ENCODE measurements at regions not wholly inside any gene's neighbourhood (a gene's known extent, or its start where the extent isn't known, plus 50 kb on each side); places are given as distances from the start of the nearest gene placed in this dataset.
A peak's percentile ranks its signal among the peaks of the same experiment; 100 is the strongest.

- FAIRE-seq (no peak), DNase-seq (ENCODE audit: low read depth) (no peak)
- no peaks in the 10 kb centered on the region for H3K36me3 ChIP-seq (ENCODE audit: control insufficient read depth, insufficient read depth, low read length)
- H3K27me3 ChIP-seq (ENCODE audit: control insufficient read depth, insufficient read depth, low read length), result no peaks in the 10 kb centered on the region
- no peak overlapping the region for H3K4me3 ChIP-seq (ENCODE audit: low read depth, low read length)
- no peak for TF ChIP-seq CTCF (IDR thresholded peaks at IDR 0.05; ENCODE audit: insufficient read depth, low read length, severe bottlenecking)
Observed at GRCh38 chr6:14038467-14039437, 78.8 kb upstream of the CD83 start.

- H3K27me3 ChIP-seq (ENCODE audit: control insufficient read depth, insufficient read depth, low read length), result no peaks in the 10 kb centered on the region
- no peak overlapping the region for H3K4me3 ChIP-seq (ENCODE audit: low read depth, low read length)
- no peaks in the 10 kb centered on the region for H3K36me3 ChIP-seq (ENCODE audit: control insufficient read depth, insufficient read depth, low read length)
- no peak for FAIRE-seq
- TF ChIP-seq CTCF (IDR thresholded peaks at IDR 0.05; ENCODE audit: insufficient read depth, low read length, severe bottlenecking), result no peak
- no peak for DNase-seq (ENCODE audit: low read depth)
Observed at GRCh38 chr6:14040042-14040441, 77.5 kb upstream of the CD83 start.

GRCh38 chr6:14046476-14047068 lies 71.0 kb upstream of the CD83 start:
- H3K4me3 ChIP-seq (ENCODE audit: low read depth, low read length), result no peak overlapping the region
- DNase-seq (ENCODE audit: low read depth), result peak; percentile 68

GRCh38 chr6:14047151-14047740 lies 70.3 kb upstream of the CD83 start:
- DNase-seq (ENCODE audit: low read depth) (no peak), FAIRE-seq (no peak)
- TF ChIP-seq CTCF (IDR thresholded peaks at IDR 0.05; ENCODE audit: insufficient read depth, low read length, severe bottlenecking), result no peak
- Histone ChIP-seq H3K27me3 (ENCODE audit: control insufficient read depth, insufficient read depth, low read length) (no peaks in the 10 kb centered on the region), H3K36me3 (ENCODE audit: control insufficient read depth, insufficient read depth, low read length) (no peaks in the 10 kb centered on the region), H3K4me3 (ENCODE audit: low read depth, low read length) (no peak overlapping the region)

More at GRCh38 chr6:14046476-14047068, 71.0 kb upstream of the CD83 start:
- Histone ChIP-seq H3K36me3 (ENCODE audit: control insufficient read depth, insufficient read depth, low read length) (no peaks in the 10 kb centered on the region), H3K27me3 (ENCODE audit: control insufficient read depth, insufficient read depth, low read length) (no peaks in the 10 kb centered on the region)
- TF ChIP-seq CTCF (IDR thresholded peaks at IDR 0.05; ENCODE audit: insufficient read depth, low read length, severe bottlenecking), result peak; percentile 77
- no peak for FAIRE-seq

GRCh38 chr6:14048837-14049236 lies 68.7 kb upstream of the CD83 start:
- DNase-seq (ENCODE audit: low read depth) (no peak), FAIRE-seq (no peak)
- Histone ChIP-seq H3K36me3 (ENCODE audit: control insufficient read depth, insufficient read depth, low read length) (no peaks in the 10 kb centered on the region), H3K4me3 (ENCODE audit: low read depth, low read length) (no peak overlapping the region), H3K27me3 (ENCODE audit: control insufficient read depth, insufficient read depth, low read length) (no peaks in the 10 kb centered on the region)
- no peak for TF ChIP-seq CTCF (IDR thresholded peaks at IDR 0.05; ENCODE audit: insufficient read depth, low read length, severe bottlenecking)

Measured in bronchial epithelial cell (primary cell).